ENCODE measurements at regions not wholly inside any gene's neighbourhood (a gene's known extent, or its start where the extent isn't known, plus 50 kb on each side); places are given as distances from the start of the nearest gene placed in this dataset.
"Not testable (repeated sequence)": the region's sequence is repeated elsewhere in the genome, so short reads cannot be mapped to it uniquely, and the experiment has no call there.

DNA sequence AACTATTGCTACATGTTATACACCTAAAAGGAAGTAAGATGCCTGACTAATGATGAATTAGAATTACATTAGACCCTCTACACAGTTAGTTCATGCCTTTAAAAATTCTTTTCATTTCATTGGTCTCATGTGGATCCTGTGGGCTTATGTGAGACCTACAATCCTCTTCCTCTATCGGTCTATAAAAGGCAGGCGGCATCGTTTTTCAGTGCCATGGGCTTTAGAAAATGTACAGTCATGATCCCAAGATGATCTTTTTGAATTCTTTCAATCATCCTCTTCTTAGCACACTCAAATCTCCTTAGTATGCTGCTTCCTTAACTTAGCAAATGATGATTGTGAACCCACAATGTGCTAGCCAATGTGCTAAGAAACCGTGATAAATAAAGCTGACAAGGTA, 193.9 kb downstream of the ZNF608 start:
- DNase-seq (ENCODE audit: low read depth), result no peak

- DNase-seq (ENCODE audit: low read depth), result no peak
Observed at GRCh38 chr5:124551939-124552279, 194.5 kb downstream of the ZNF608 start.

GRCh38 chr5:124550731-124551130, 195.7 kb downstream of the ZNF608 start:
- DNase-seq (ENCODE audit: low read depth), result no peak

DNA sequence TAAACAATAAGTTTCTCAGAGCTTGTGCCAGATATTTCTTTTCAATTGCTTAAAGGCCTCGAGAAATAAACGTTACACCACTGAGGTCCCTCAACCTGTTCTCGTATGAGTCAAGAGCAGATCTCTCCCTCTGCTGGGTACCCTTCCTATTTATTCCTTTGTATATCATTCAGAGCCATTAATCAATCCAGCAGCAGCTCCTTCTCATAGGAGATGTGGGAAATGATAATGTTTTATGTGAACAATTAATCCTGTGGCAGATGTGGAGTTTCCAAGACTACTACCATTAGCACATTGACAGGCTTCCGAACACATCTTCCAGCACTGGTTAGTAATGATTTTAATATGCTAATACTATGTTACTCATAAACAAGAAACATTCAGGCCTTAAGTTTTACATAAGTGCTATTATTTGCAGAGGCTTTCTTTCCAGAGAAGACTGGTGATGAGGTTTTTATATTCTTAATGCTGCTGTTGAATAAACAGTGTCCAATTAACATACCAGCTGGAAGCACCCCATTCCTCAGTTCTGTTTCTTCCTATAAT, 196.5 kb downstream of the ZNF608 start:
- DNase-seq (ENCODE audit: low read depth), result no peak

DNA sequence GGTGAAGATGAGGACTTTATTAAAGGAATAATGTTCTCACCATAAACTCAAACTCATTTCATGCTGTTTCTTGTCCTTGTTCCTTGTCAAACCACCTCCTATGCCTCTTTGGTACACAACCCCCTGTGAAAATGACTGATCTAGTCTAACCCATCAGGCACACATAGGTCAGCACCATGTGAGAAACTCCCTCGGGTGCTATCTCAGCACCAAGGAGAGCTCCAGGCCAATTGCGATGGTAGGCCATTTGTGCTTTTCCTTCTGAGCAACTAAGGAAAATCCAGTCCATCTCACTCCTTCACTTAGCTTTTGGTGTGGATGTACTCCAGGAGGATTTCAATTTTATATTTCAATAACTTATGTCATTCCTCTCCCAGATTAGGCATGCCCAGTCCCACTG, 199.8 kb downstream of the ZNF608 start:
- peak; percentile 53 for DNase-seq (ENCODE audit: low read depth)

- peak; percentile 51 for DNase-seq (ENCODE audit: low read depth)
Observed at GRCh38 chr5:124544366-124545055, 201.9 kb downstream of the ZNF608 start.

DNA sequence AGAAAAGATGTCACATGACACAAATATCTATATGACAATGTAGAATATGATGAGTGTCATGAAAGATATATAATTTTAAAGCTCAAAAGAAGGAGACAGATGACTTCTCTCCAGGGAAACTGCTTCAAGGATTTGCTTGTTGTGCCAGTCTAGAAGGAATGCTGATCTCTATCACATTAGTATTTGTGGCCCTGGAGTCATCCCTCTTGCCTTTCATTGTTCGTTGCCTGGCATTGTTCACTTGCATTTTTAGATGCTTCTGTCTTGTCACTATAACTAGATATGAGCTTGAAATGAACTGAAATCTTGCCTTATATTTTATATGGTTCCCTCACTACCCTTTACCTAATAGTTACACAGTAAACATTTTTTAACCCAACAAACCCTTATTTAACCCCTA, 207.5 kb downstream of the ZNF608 start:
- DNase-seq (ENCODE audit: low read depth), result no peak

DNA sequence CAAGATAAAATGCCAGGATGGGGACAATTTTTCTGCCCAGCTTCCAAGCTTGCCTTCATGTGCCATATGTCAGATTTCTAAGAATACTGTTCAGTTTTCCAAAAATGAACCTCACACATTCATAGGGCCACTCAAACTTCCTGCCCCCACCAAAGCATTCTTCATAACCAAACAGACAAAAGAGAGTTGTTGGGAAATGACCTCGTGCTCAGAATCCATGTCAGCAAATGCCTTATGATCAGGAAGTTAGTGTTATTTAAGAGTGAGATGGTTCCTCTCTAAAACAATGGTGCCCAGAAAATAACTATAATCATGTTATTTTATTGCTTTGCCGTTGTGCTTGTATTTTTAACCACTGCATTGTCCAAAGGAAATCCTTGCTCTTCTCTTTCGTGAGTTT, 208.2 kb downstream of the ZNF608 start:
- DNase-seq (ENCODE audit: low read depth), result no peak

DNA sequence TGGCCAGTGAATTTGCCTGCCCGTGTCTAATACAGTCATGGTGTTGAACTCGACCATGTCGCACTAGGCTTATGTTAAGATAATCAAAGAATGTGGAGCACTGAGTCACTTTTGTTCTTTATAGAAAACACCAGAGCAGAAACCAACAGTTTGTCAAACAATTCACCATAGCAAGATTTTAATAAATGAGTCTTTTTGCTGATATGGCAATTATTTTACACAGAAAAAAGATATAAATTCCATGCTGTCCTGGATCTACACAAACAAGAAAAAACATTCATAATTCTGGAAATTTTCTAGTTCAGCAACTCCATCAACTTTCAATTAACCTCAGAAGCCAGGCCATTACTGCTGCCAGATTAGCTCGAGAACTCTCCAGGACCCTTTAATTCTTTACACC, 208.9 kb downstream of the ZNF608 start:
- no peak for DNase-seq (ENCODE audit: low read depth)

- no peak for DNase-seq (ENCODE audit: low read depth)
Observed at GRCh38 chr5:124537107-124537506, 209.3 kb downstream of the ZNF608 start.

- DNase-seq (ENCODE audit: low read depth), result peak; percentile 22
Observed at GRCh38 chr5:124536333-124536732, 210.1 kb downstream of the ZNF608 start.

DNA sequence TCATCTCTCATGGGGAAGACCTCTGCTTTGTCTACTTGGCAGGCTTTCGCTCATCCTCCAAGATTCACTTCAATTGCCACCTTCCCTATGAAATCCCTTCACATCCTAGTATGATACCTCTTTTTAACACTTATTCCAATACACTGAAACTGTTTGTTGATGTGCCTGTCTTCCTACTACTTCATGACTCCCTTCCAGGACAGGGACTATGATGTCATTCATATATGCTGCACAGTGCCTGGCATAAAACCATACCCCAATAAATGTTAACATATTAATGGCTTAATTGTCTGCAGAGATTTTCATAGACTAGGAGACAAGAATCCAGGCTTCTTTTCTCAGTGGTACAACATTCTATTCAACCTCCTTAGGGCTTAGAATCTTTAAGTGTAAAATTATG, 215.5 kb downstream of the ZNF608 start:
- no peak for DNase-seq (ENCODE audit: low read depth)

DNA sequence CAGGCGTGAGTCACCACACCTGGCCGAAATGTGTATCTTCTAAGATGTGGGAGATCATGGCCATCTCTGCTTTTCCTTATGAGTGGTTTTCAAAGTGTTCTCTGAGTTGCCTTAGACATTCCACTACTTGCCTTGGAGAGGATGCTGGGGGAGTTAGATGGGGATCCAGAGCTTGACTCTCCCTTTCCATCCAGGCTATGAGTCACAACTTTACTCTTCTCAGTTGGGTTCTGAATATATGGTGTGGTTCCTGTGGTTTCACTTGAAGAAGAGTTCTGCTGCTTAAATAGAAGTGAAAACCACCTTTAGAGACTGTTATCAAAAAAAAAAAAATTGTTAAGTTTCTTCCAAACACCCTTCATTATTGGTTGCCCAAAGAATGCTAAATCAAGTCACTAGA, 217.6 kb downstream of the ZNF608 start:
- peak; percentile 67 for DNase-seq (ENCODE audit: low read depth)

DNA sequence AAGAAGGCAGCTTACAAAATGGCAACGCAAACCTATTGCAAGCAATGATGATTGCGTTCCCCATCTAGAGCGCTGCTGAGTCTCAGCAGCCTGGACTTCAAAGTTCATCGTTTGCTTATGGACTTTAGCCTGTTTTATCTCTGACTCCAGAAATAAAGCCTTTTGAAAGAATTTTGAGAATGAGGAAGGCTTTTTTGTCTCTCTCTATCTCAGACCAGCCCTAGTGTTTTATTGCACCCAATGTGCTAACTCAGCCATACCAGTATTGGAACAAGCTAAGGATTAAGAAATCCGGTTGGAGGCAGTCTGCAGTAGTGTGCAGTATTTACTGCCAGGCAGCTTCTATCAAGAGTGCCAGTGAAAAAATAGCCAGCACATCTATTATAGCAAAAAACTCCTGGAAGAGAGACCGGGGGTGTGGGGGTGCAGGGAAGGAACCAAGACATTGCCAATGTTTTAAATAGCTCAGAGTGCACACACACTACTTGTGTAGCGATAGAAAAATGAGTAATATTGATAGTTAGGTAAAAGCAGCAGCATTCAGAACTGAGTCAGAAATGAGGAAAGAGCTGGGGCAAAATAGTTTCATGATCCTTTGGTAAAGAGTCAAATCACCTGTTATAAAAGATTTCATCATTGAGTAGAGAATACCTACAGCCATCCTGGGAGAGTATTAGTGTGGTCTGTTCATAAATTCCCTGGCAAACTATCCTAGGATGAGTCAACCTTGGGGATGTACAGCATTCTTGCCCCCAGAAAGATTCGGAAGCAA, 219.0 kb downstream of the ZNF608 start:
- DNase-seq (ENCODE audit: low read depth), result peak; percentile 80

- not testable (repeated sequence) for DNase-seq (ENCODE audit: low read depth)
Observed at GRCh38 chr5:124526079-124526478, 220.4 kb downstream of the ZNF608 start.

GRCh38 chr5:124524552-124525232, 221.7 kb downstream of the ZNF608 start:
- DNase-seq (ENCODE audit: low read depth), result no peak

DNA sequence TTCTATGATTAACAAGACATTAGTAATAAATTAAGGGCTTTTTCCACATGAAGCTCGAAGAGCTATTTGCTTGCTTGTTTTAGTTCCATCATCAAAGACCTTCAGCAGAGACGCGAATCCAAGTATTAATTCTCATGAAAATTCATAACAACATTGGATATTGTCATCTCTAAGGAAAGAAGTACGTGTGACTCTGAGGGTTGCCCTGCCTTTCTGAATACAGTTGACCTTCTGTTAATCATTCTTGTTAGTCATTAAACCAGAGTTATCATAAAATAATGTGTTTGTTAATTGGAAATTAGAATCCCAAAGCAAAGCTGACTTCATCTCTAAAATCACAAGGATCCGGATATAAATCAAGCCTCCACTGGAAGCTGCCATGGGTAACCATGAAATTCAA, 222.5 kb downstream of the ZNF608 start:
- no peak for DNase-seq (ENCODE audit: low read depth)

GRCh38 chr5:124522992-124523391, 223.4 kb downstream of the ZNF608 start:
- no peak for DNase-seq (ENCODE audit: low read depth)

- no peak for DNase-seq (ENCODE audit: low read depth)
Observed at GRCh38 chr5:124521461-124522230, 224.8 kb downstream of the ZNF608 start.

- peak; percentile 82 for DNase-seq (ENCODE audit: low read depth)
Observed at GRCh38 chr5:124519396-124519795, 227.0 kb downstream of the ZNF608 start.

DNA sequence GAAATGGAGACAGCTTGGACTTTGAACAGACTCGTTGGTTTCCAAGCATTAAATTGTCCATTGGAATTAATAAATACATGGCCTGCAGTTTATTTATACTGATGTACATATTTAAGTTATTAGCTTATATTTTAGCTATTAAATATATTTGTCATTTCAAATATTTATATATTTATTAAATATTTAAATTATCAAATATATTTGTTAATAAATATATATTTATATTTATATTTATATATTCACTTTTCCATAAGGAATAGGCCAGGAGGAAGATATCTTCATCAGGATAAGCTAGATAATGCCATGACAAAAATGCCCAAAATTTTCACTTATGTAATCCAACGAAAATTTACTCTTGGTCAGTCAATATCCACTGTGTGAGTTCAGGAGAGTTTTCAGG, 229.9 kb downstream of the ZNF608 start:
- no peak for DNase-seq (ENCODE audit: low read depth)
